Liver (tissue), 8 donors: ENCODE measurements at regions not wholly inside any gene's neighbourhood (a gene's known extent, or its start where the extent isn't known, plus 50 kb on each side); places are given as distances from the start of the nearest gene placed in this dataset.

Source experiments
- DNase-seq: peaks from one replicate; pipeline ENCODE4 v3.0.0-alpha.2; 2017; ENCODE audit warnings: low spot score
- H3K27ac ChIP-seq, 2 donors: one replicate each; pipeline ENCODE4 v1.7.0; 2013; ENCODE audit warnings: inconsistent platforms in 2 of 2, low read length in 2 of 2, control low read depth in 1 of 2, low read depth in 1 of 2, mild to moderate bottlenecking in 1 of 2
- H3K27me3 ChIP-seq, 4 donors: one replicate each; pipeline versions ENCODE4 v1.6.1 to v1.7.0; 2013; ENCODE audit warnings: low read length in 3 of 4, inconsistent platforms in 1 of 4, mild to moderate bottlenecking in 1 of 4, moderate library complexity in 1 of 4; ENCODE audit not compliant: control insufficient read depth in 4 of 4, insufficient read depth in 4 of 4
- H3K36me3 ChIP-seq, 4 donors: one replicate each; pipeline versions ENCODE4 v1.6.1 to v1.7.0; 2013; ENCODE audit warnings: low read length in 3 of 4, mild to moderate bottlenecking in 3 of 4, low read depth in 1 of 4, moderate library complexity in 1 of 4; ENCODE audit not compliant: control insufficient read depth in 4 of 4, insufficient read depth in 3 of 4
- H3K4me1 ChIP-seq, 4 donors: one replicate each; pipeline versions ENCODE4 v1.6.1 to v1.7.0; 2013; ENCODE audit warnings: low read length in 3 of 4, mild to moderate bottlenecking in 3 of 4, moderate library complexity in 1 of 4; ENCODE audit not compliant: control insufficient read depth in 4 of 4, insufficient read depth in 4 of 4
- H3K4me3 ChIP-seq, 3 donors: one replicate each; pipeline versions ENCODE4 v1.6.1 to v1.7.0; 2013; ENCODE audit warnings: low read length in 3 of 3, control low read depth in 1 of 3, low read depth in 1 of 3, mild to moderate bottlenecking in 1 of 3
- H3K9ac ChIP-seq, 2 donors: one replicate each; pipeline ENCODE4 v1.7.0; 2013; ENCODE audit warnings: low read length in 2 of 2, mild to moderate bottlenecking in 2 of 2, moderate library complexity in 2 of 2, control low read depth in 1 of 2, low read depth in 1 of 2
- H3K9me3 ChIP-seq, 4 donors: one replicate each; pipeline versions ENCODE4 v1.6.1 to v1.7.0; 2013; ENCODE audit warnings: low read length in 3 of 4; ENCODE audit not compliant: control insufficient read depth in 4 of 4
- ATF3 ChIP-seq: IDR thresholded peaks from 2 replicates; pipeline ENCODE4 v1.6.1; 2016; ENCODE audit warnings: antibody characterized with exemption
- EGR1 ChIP-seq, 2 donors: IDR thresholded peaks; 2 replicates each; pipeline ENCODE4 v1.6.1; 2016 to 2018; ENCODE audit warnings: antibody characterized with exemption in 2 of 2, low read depth in 2 of 2
- FOXA1 ChIP-seq: IDR thresholded peaks from 2 replicates; pipeline ENCODE4 v1.6.1; 2016; ENCODE audit warnings: antibody characterized with exemption
- FOXA2 ChIP-seq: IDR thresholded peaks from 2 replicates; pipeline ENCODE4 v1.6.1; 2016; ENCODE audit warnings: antibody characterized with exemption
- GABPA ChIP-seq, 2 donors: IDR thresholded peaks in 1 of 2; conservative IDR thresholded peaks in 1 of 2; 2 replicates each; pipeline ENCODE4 v1.6.1; 2016; ENCODE audit warnings: antibody characterized with exemption in 2 of 2, mild to moderate bottlenecking in 1 of 2, moderate library complexity in 1 of 2
- HNF4A ChIP-seq, 2 donors: conservative IDR thresholded peaks; 2 replicates each; pipeline ENCODE4 v1.6.1; 2016; ENCODE audit warnings: antibody characterized with exemption in 2 of 2, mild to moderate bottlenecking in 2 of 2
- HNF4G ChIP-seq: IDR thresholded peaks from 2 replicates; pipeline ENCODE4 v1.6.1; 2016; ENCODE audit warnings: antibody characterized with exemption
- JUND ChIP-seq, 2 donors: IDR thresholded peaks; 2 replicates each; pipeline ENCODE4 v1.6.1; 2016; ENCODE audit warnings: antibody characterized with exemption in 2 of 2
- NR2F2 ChIP-seq: IDR thresholded peaks from 2 replicates; pipeline ENCODE4 v1.6.1; 2016; ENCODE audit warnings: antibody characterized with exemption
- RAD21 ChIP-seq, 2 donors: IDR thresholded peaks; 2 replicates each; pipeline ENCODE4 v1.6.1; 2016; ENCODE audit warnings: antibody characterized with exemption in 2 of 2, mild to moderate bottlenecking in 2 of 2
- REST ChIP-seq: IDR thresholded peaks from 2 replicates; pipeline ENCODE4 v1.6.1; 2016; ENCODE audit warnings: antibody characterized with exemption, mild to moderate bottlenecking
- RXRA ChIP-seq, 2 donors: IDR thresholded peaks; 2 replicates each; pipeline ENCODE4 v1.6.1; 2017 to 2018; ENCODE audit warnings: antibody characterized with exemption in 2 of 2, mild to moderate bottlenecking in 1 of 2
- SP1 ChIP-seq: IDR thresholded peaks from 2 replicates; pipeline ENCODE4 v1.6.1; 2018; ENCODE audit warnings: antibody characterized with exemption, mild to moderate bottlenecking
- TAF1 ChIP-seq: conservative IDR thresholded peaks from 2 replicates; pipeline ENCODE4 v1.6.1; 2016; ENCODE audit warnings: antibody characterized with exemption, mild to moderate bottlenecking
- YY1 ChIP-seq: IDR thresholded peaks from 2 replicates; pipeline ENCODE4 v1.6.1; 2016; ENCODE audit warnings: antibody characterized with exemption, mild to moderate bottlenecking
- ZBTB33 ChIP-seq: IDR thresholded peaks from 2 replicates; pipeline ENCODE4 v1.6.1; 2016; ENCODE audit warnings: antibody characterized with exemption
- WGBS: extraction: QIAGEN DNeasy Blood & Tissue Kit; methylation state at CpG from one replicate; pipeline ENCODE4 v1.1.7; 2013; 5-methylcytosine and 5-hydroxymethylcytosine counted together
- TF ChIP-seq, protein P1 (sequence below): fragments of 150-350 bp; IDR thresholded peaks from 2 replicates; pipeline ENCODE4 v1.5.1; 2017; ENCODE audit warnings: improper control_type of control experiment, low read depth, low read length; ENCODE audit not compliant: missing input control
- TF ChIP-seq, protein P2 (sequence below): IDR thresholded peaks from 2 replicates; pipeline ENCODE4 v1.6.1; 2016; ENCODE audit warnings: antibody characterized with exemption
- donor health status: healthy.
- donor health status: healthy.
- donor health status: healthy.
- donor health status: healthy.
- donor health status: healthy.

GRCh38 chr20:11436113-11436905 is 481.4 kb upstream of the BTBD3 start:
- H3K27me3 ChIP-seq = no peaks in the 10 kb centered on the region
- DNase-seq = no peak
- no peak overlapping the region for H3K9ac ChIP-seq
- no peak overlapping the region for H3K4me3 ChIP-seq
- no peaks in the 10 kb centered on the region for H3K36me3 ChIP-seq
- TF ChIP-seq GABPA (IDR thresholded peaks at IDR 0.05 in 1 of 2, conservative IDR thresholded peaks at IDR 0.05 in 1 of 2) (no peak), TAF1 (no peak), JUND (IDR thresholded peaks at IDR 0.05) (no peak), RAD21 (IDR thresholded peaks at IDR 0.05) (no peak), HNF4G (no peak), HNF4A (conservative IDR thresholded peaks at IDR 0.05) (no peak), YY1 (no peak), EGR1 (IDR thresholded peaks at IDR 0.05; ENCODE audit: low read depth in 2 of 2) (no peak), REST (no peak), ZBTB33 (no peak), RXRA (IDR thresholded peaks at IDR 0.05) (no peak), SP1 (no peak), NR2F2 (no peak), FOXA2 (no peak), FOXA1 (no peak), ATF3 (no peak)
- TF ChIP-seq, protein P1, sequence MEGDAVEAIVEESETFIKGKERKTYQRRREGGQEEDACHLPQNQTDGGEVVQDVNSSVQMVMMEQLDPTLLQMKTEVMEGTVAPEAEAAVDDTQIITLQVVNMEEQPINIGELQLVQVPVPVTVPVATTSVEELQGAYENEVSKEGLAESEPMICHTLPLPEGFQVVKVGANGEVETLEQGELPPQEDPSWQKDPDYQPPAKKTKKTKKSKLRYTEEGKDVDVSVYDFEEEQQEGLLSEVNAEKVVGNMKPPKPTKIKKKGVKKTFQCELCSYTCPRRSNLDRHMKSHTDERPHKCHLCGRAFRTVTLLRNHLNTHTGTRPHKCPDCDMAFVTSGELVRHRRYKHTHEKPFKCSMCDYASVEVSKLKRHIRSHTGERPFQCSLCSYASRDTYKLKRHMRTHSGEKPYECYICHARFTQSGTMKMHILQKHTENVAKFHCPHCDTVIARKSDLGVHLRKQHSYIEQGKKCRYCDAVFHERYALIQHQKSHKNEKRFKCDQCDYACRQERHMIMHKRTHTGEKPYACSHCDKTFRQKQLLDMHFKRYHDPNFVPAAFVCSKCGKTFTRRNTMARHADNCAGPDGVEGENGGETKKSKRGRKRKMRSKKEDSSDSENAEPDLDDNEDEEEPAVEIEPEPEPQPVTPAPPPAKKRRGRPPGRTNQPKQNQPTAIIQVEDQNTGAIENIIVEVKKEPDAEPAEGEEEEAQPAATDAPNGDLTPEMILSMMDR = no peak
- TF ChIP-seq, protein P2, sequence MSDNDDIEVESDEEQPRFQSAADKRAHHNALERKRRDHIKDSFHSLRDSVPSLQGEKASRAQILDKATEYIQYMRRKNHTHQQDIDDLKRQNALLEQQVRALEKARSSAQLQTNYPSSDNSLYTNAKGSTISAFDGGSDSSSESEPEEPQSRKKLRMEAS = no peak
- H3K9me3 ChIP-seq = peaks cover 0 to 4% (median 1%) of the 10 kb centered on the region in 4 donors
- no peak overlapping the region for H3K27ac ChIP-seq
- WGBS = 59% methylated on average over 4 of the region's 4 CpGs
- H3K4me1 ChIP-seq = no peaks in the 10 kb centered on the region
